Liver (tissue), 8 donors: ENCODE measurements at regions not wholly inside any gene's neighbourhood (a gene's known extent, or its start where the extent isn't known, plus 50 kb on each side); places are given as distances from the start of the nearest gene placed in this dataset.

Source experiments
- DNase-seq: peaks from one replicate; pipeline ENCODE4 v3.0.0-alpha.2; 2017; ENCODE audit warnings: low spot score
- H3K27ac ChIP-seq, 2 donors: one replicate each; pipeline ENCODE4 v1.7.0; 2013; ENCODE audit warnings: inconsistent platforms in 2 of 2, low read length in 2 of 2, control low read depth in 1 of 2, low read depth in 1 of 2, mild to moderate bottlenecking in 1 of 2
- H3K27me3 ChIP-seq, 4 donors: one replicate each; pipeline versions ENCODE4 v1.6.1 to v1.7.0; 2013; ENCODE audit warnings: low read length in 3 of 4, inconsistent platforms in 1 of 4, mild to moderate bottlenecking in 1 of 4, moderate library complexity in 1 of 4; ENCODE audit not compliant: control insufficient read depth in 4 of 4, insufficient read depth in 4 of 4
- H3K36me3 ChIP-seq, 4 donors: one replicate each; pipeline versions ENCODE4 v1.6.1 to v1.7.0; 2013; ENCODE audit warnings: low read length in 3 of 4, mild to moderate bottlenecking in 3 of 4, low read depth in 1 of 4, moderate library complexity in 1 of 4; ENCODE audit not compliant: control insufficient read depth in 4 of 4, insufficient read depth in 3 of 4
- H3K4me1 ChIP-seq, 4 donors: one replicate each; pipeline versions ENCODE4 v1.6.1 to v1.7.0; 2013; ENCODE audit warnings: low read length in 3 of 4, mild to moderate bottlenecking in 3 of 4, moderate library complexity in 1 of 4; ENCODE audit not compliant: control insufficient read depth in 4 of 4, insufficient read depth in 4 of 4
- H3K4me3 ChIP-seq, 3 donors: one replicate each; pipeline versions ENCODE4 v1.6.1 to v1.7.0; 2013; ENCODE audit warnings: low read length in 3 of 3, control low read depth in 1 of 3, low read depth in 1 of 3, mild to moderate bottlenecking in 1 of 3
- H3K9ac ChIP-seq, 2 donors: one replicate each; pipeline ENCODE4 v1.7.0; 2013; ENCODE audit warnings: low read length in 2 of 2, mild to moderate bottlenecking in 2 of 2, moderate library complexity in 2 of 2, control low read depth in 1 of 2, low read depth in 1 of 2
- H3K9me3 ChIP-seq, 4 donors: one replicate each; pipeline versions ENCODE4 v1.6.1 to v1.7.0; 2013; ENCODE audit warnings: low read length in 3 of 4; ENCODE audit not compliant: control insufficient read depth in 4 of 4
- EGR1 ChIP-seq, 2 donors: IDR thresholded peaks; 2 replicates each; pipeline ENCODE4 v1.6.1; 2016 to 2018; ENCODE audit warnings: antibody characterized with exemption in 2 of 2, low read depth in 2 of 2
- FOXA1 ChIP-seq: IDR thresholded peaks from 2 replicates; pipeline ENCODE4 v1.6.1; 2016; ENCODE audit warnings: antibody characterized with exemption
- FOXA2 ChIP-seq: IDR thresholded peaks from 2 replicates; pipeline ENCODE4 v1.6.1; 2016; ENCODE audit warnings: antibody characterized with exemption
- GABPA ChIP-seq, 2 donors: IDR thresholded peaks in 1 of 2; conservative IDR thresholded peaks in 1 of 2; 2 replicates each; pipeline ENCODE4 v1.6.1; 2016; ENCODE audit warnings: antibody characterized with exemption in 2 of 2, mild to moderate bottlenecking in 1 of 2, moderate library complexity in 1 of 2
- HNF4A ChIP-seq, 2 donors: conservative IDR thresholded peaks; 2 replicates each; pipeline ENCODE4 v1.6.1; 2016; ENCODE audit warnings: antibody characterized with exemption in 2 of 2, mild to moderate bottlenecking in 2 of 2
- HNF4G ChIP-seq: IDR thresholded peaks from 2 replicates; pipeline ENCODE4 v1.6.1; 2016; ENCODE audit warnings: antibody characterized with exemption
- JUND ChIP-seq, 2 donors: IDR thresholded peaks; 2 replicates each; pipeline ENCODE4 v1.6.1; 2016; ENCODE audit warnings: antibody characterized with exemption in 2 of 2
- NR2F2 ChIP-seq: IDR thresholded peaks from 2 replicates; pipeline ENCODE4 v1.6.1; 2016; ENCODE audit warnings: antibody characterized with exemption
- RAD21 ChIP-seq, 2 donors: IDR thresholded peaks; 2 replicates each; pipeline ENCODE4 v1.6.1; 2016; ENCODE audit warnings: antibody characterized with exemption in 2 of 2, mild to moderate bottlenecking in 2 of 2
- RXRA ChIP-seq, 2 donors: IDR thresholded peaks; 2 replicates each; pipeline ENCODE4 v1.6.1; 2017 to 2018; ENCODE audit warnings: antibody characterized with exemption in 2 of 2, mild to moderate bottlenecking in 1 of 2
- SP1 ChIP-seq: IDR thresholded peaks from 2 replicates; pipeline ENCODE4 v1.6.1; 2018; ENCODE audit warnings: antibody characterized with exemption, mild to moderate bottlenecking
- TAF1 ChIP-seq: conservative IDR thresholded peaks from 2 replicates; pipeline ENCODE4 v1.6.1; 2016; ENCODE audit warnings: antibody characterized with exemption, mild to moderate bottlenecking
- YY1 ChIP-seq: IDR thresholded peaks from 2 replicates; pipeline ENCODE4 v1.6.1; 2016; ENCODE audit warnings: antibody characterized with exemption, mild to moderate bottlenecking
- WGBS: extraction: QIAGEN DNeasy Blood & Tissue Kit; methylation state at CpG from one replicate; pipeline ENCODE4 v1.1.7; 2013; 5-methylcytosine and 5-hydroxymethylcytosine counted together
- TF ChIP-seq, protein P1 (sequence below): fragments of 150-350 bp; IDR thresholded peaks from 2 replicates; pipeline ENCODE4 v1.5.1; 2017; ENCODE audit warnings: improper control_type of control experiment, low read depth, low read length; ENCODE audit not compliant: missing input control
- TF ChIP-seq, protein P2 (sequence below): IDR thresholded peaks from 2 replicates; pipeline ENCODE4 v1.6.1; 2016; ENCODE audit warnings: antibody characterized with exemption
- TF ChIP-seq, protein P3 (sequence below): IDR thresholded peaks from 2 replicates; pipeline ENCODE4 v1.6.1; 2016; ENCODE audit warnings: antibody characterized with exemption
- TF ChIP-seq, protein P4 (sequence below): IDR thresholded peaks from 2 replicates; pipeline ENCODE4 v1.6.1; 2016; ENCODE audit warnings: antibody characterized with exemption
- TF ChIP-seq, protein P5 (sequence below): IDR thresholded peaks from 2 replicates; pipeline ENCODE4 v1.6.1; 2016; ENCODE audit warnings: antibody characterized with exemption, mild to moderate bottlenecking
- donor health status: healthy.
- donor health status: healthy.
- donor health status: healthy.
- donor health status: healthy.
- donor health status: healthy.

DNA sequence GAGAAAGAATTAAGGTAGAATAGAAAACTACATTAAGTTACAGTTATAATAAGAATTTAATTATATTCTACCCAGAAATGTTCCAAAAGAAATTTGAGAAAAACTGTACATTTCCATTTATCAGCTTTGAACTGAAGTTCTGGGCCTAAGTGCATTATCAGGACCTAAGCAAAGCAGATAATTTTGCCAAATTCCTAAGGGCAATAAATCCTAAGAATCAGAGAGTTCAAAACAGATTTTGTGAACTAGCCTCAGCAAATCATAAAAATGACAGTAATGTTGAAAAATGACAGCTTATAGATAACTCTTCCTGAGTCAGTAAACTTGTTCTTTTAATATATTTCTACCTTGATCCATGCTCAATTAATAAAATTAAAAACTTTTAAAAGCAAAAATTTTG is 662.1 kb upstream of the CDH9 start (continued):
- TF ChIP-seq GABPA (IDR thresholded peaks at IDR 0.05 in 1 of 2, conservative IDR thresholded peaks at IDR 0.05 in 1 of 2) (no peak), JUND (IDR thresholded peaks at IDR 0.05) (no peak)
- TF ChIP-seq, protein P1, sequence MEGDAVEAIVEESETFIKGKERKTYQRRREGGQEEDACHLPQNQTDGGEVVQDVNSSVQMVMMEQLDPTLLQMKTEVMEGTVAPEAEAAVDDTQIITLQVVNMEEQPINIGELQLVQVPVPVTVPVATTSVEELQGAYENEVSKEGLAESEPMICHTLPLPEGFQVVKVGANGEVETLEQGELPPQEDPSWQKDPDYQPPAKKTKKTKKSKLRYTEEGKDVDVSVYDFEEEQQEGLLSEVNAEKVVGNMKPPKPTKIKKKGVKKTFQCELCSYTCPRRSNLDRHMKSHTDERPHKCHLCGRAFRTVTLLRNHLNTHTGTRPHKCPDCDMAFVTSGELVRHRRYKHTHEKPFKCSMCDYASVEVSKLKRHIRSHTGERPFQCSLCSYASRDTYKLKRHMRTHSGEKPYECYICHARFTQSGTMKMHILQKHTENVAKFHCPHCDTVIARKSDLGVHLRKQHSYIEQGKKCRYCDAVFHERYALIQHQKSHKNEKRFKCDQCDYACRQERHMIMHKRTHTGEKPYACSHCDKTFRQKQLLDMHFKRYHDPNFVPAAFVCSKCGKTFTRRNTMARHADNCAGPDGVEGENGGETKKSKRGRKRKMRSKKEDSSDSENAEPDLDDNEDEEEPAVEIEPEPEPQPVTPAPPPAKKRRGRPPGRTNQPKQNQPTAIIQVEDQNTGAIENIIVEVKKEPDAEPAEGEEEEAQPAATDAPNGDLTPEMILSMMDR = no peak

DNA sequence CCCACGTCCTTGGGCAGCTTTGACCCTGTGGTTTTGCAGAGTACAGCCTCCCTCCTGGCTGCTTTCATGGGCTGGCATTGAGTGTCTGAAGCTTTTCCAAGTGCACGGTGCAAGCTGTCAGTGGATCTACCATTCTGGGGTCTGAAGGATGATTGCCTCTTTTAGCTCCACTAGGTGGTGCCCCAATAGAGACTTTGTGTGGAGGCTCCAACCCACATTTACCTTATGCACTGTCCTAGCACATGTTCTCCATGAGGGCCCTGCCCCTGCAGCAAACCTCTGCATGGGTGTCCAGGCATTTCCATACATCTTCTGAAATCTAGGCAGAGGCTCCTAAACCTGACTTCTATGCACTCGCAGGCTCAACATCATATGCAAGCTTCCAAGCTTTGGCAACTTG is 644.2 kb upstream of the CDH9 start:
- Histone ChIP-seq H3K4me1 (no peaks in the 10 kb centered on the region), H3K4me3 (no peak overlapping the region), H3K9me3 (no peaks in the 10 kb centered on the region), H3K27ac (no peak overlapping the region), H3K27me3 (no peaks in the 10 kb centered on the region), H3K36me3 (no peaks in the 10 kb centered on the region), H3K9ac (no peak overlapping the region)
- TF ChIP-seq HNF4A (conservative IDR thresholded peaks at IDR 0.05) = no peak
- TF ChIP-seq RAD21 (IDR thresholded peaks at IDR 0.05) = no peak
- no peak for TF ChIP-seq GABPA (IDR thresholded peaks at IDR 0.05 in 1 of 2, conservative IDR thresholded peaks at IDR 0.05 in 1 of 2)
- TF ChIP-seq, protein P2, sequence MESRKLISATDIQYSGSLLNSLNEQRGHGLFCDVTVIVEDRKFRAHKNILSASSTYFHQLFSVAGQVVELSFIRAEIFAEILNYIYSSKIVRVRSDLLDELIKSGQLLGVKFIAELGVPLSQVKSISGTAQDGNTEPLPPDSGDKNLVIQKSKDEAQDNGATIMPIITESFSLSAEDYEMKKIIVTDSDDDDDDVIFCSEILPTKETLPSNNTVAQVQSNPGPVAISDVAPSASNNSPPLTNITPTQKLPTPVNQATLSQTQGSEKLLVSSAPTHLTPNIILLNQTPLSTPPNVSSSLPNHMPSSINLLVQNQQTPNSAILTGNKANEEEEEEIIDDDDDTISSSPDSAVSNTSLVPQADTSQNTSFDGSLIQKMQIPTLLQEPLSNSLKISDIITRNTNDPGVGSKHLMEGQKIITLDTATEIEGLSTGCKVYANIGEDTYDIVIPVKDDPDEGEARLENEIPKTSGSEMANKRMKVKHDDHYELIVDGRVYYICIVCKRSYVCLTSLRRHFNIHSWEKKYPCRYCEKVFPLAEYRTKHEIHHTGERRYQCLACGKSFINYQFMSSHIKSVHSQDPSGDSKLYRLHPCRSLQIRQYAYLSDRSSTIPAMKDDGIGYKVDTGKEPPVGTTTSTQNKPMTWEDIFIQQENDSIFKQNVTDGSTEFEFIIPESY = no peak
- TF ChIP-seq SP1 = no peak
- no peak for TF ChIP-seq RXRA (IDR thresholded peaks at IDR 0.05)
- TF ChIP-seq, protein P1 = no peak
- TF ChIP-seq, protein P3, sequence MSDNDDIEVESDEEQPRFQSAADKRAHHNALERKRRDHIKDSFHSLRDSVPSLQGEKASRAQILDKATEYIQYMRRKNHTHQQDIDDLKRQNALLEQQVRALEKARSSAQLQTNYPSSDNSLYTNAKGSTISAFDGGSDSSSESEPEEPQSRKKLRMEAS = no peak
- TF ChIP-seq, protein P4, sequence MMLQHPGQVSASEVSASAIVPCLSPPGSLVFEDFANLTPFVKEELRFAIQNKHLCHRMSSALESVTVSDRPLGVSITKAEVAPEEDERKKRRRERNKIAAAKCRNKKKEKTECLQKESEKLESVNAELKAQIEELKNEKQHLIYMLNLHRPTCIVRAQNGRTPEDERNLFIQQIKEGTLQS = no peak
- no peak for TF ChIP-seq FOXA2
- no peak for TF ChIP-seq TAF1
- TF ChIP-seq NR2F2 = no peak
- no peak for TF ChIP-seq EGR1 (IDR thresholded peaks at IDR 0.05; ENCODE audit: low read depth in 2 of 2)
- no peak for TF ChIP-seq HNF4G
- TF ChIP-seq, protein P5, sequence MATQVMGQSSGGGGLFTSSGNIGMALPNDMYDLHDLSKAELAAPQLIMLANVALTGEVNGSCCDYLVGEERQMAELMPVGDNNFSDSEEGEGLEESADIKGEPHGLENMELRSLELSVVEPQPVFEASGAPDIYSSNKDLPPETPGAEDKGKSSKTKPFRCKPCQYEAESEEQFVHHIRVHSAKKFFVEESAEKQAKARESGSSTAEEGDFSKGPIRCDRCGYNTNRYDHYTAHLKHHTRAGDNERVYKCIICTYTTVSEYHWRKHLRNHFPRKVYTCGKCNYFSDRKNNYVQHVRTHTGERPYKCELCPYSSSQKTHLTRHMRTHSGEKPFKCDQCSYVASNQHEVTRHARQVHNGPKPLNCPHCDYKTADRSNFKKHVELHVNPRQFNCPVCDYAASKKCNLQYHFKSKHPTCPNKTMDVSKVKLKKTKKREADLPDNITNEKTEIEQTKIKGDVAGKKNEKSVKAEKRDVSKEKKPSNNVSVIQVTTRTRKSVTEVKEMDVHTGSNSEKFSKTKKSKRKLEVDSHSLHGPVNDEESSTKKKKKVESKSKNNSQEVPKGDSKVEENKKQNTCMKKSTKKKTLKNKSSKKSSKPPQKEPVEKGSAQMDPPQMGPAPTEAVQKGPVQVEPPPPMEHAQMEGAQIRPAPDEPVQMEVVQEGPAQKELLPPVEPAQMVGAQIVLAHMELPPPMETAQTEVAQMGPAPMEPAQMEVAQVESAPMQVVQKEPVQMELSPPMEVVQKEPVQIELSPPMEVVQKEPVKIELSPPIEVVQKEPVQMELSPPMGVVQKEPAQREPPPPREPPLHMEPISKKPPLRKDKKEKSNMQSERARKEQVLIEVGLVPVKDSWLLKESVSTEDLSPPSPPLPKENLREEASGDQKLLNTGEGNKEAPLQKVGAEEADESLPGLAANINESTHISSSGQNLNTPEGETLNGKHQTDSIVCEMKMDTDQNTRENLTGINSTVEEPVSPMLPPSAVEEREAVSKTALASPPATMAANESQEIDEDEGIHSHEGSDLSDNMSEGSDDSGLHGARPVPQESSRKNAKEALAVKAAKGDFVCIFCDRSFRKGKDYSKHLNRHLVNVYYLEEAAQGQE = no peak
- no peak for TF ChIP-seq YY1
- TF ChIP-seq FOXA1 = no peak
- DNase-seq = no peak
- WGBS = 66% methylated on average over 3 of the region's 3 CpGs
